ENCODE measurements at regions not wholly inside any gene's neighbourhood (a gene's known extent, or its start where the extent isn't known, plus 50 kb on each side); places are given as distances from the start of the nearest gene placed in this dataset.
A peak's percentile ranks its signal among the peaks of the same experiment; 100 is the strongest.

GRCh38 chr12:98229540-98229924, 285.9 kb upstream of the TMPO start:
- 90 to 93% methylated on average over 2 of the region's 2 CpGs for WGBS, 2 donors
- H3K4me3 ChIP-seq = no peak overlapping the region
- no peak overlapping the region for H3K27ac ChIP-seq
- peaks cover 0 to under 1% (median 0%) of the 10 kb centered on the region in 11 donors for H3K9me3 ChIP-seq
- no peak for TF ChIP-seq CTCF (IDR thresholded peaks at IDR 0.05)
- H3K27me3 ChIP-seq = no peaks in the 10 kb centered on the region
- intact Hi-C loops (cut with DNase I) = no loop called here
- DNase-seq (no peak), ATAC-seq (no peak)
- H3K36me3 ChIP-seq = no peaks in the 10 kb centered on the region
- H3K4me1 ChIP-seq = no peaks in the 10 kb centered on the region

- Histone ChIP-seq H3K4me3 (no peak overlapping the region), H3K27ac (no peak overlapping the region), H3K9me3 (peaks cover 0 to 10% (median 0%) of the 10 kb centered on the region in 11 donors), H3K27me3 (no peaks in the 10 kb centered on the region), H3K4me1 (no peaks in the 10 kb centered on the region), H3K36me3 (no peaks in the 10 kb centered on the region)
- intact Hi-C loops (cut with DNase I) = no loop called here
- DNase-seq (no peak), ATAC-seq (no peak)
- WGBS, 2 donors = 84 to 87% methylated on average over 3 of the region's 3 CpGs
- TF ChIP-seq CTCF (IDR thresholded peaks at IDR 0.05) = no peak
Measured at GRCh38 chr12:98232753-98233390, 282.5 kb upstream of the TMPO start.

GRCh38 chr12:98235301-98235700, 280.1 kb upstream of the TMPO start:
- intact Hi-C loops (cut with DNase I) = no loop called here
- Histone ChIP-seq H3K27me3 (no peaks in the 10 kb centered on the region), H3K9me3 (peaks cover 0 to 10% (median 0%) of the 10 kb centered on the region in 11 donors), H3K27ac (no peak overlapping the region), H3K4me1 (no peaks in the 10 kb centered on the region), H3K36me3 (no peaks in the 10 kb centered on the region), H3K4me3 (no peak overlapping the region)
- ATAC-seq (no peak), DNase-seq (no peak)
- 91 to 96% methylated on average over 2 of the region's 2 CpGs for WGBS, 2 donors
- TF ChIP-seq CTCF (IDR thresholded peaks at IDR 0.05) = no peak

GRCh38 chr12:98238515-98239130, 276.8 kb upstream of the TMPO start:
- DNase-seq (no peak), ATAC-seq (peak in 3 of 8 donors; percentile 38 to 65 (median 49))
- peaks cover 0 to 19% (median 0%) of the 10 kb centered on the region in 11 donors for H3K9me3 ChIP-seq
- no peaks in the 10 kb centered on the region for H3K36me3 ChIP-seq
- 64 to 74% methylated on average over 4 of the region's 4 CpGs for WGBS, 2 donors
- H3K4me3 ChIP-seq = no peak overlapping the region
- TF ChIP-seq CTCF (IDR thresholded peaks at IDR 0.05) = no peak
- no peaks in the 10 kb centered on the region for H3K4me1 ChIP-seq
- intact Hi-C loops (cut with DNase I) = no loop called here
- H3K27me3 ChIP-seq = no peaks in the 10 kb centered on the region
- H3K27ac ChIP-seq = no peak overlapping the region

Data from heart right ventricle (tissue), 16 donors.